A549 (cell line): ENCODE measurements at regions not wholly inside any gene's neighbourhood (a gene's known extent, or its start where the extent isn't known, plus 50 kb on each side); places are given as distances from the start of the nearest gene placed in this dataset.

Experiments used
- CBX2 ChIP-seq: fragments of 200-600 bp; sonication (generic); IDR thresholded peaks from 2 replicates; pipeline ENCODE4 v1.6.1; 2016; ENCODE audit warnings: low read depth, mild to moderate bottlenecking, borderline replicate concordance
- CTCF ChIP-seq: fragments of >200 bp; sonication (Bioruptor Twin); formaldehyde crosslinking; IDR thresholded peaks from 3 replicates; pipeline ENCODE4 v1.5.1; 2016
- EP300 ChIP-seq, 2 experiments: fragments of >200 bp; sonication (Bioruptor Twin); formaldehyde crosslinking; IDR thresholded peaks; 2 replicates in 1 of 2; 3 replicates in 1 of 2; pipeline ENCODE4 v1.6.1; 2016 to 2017
- HDAC2 ChIP-seq: fragments of 200-600 bp; sonication (generic); IDR thresholded peaks from 2 replicates; pipeline ENCODE4 v1.6.1; 2016
- MAFK ChIP-seq: fragments of 450-650 bp; IDR thresholded peaks from 2 replicates; pipeline ENCODE4 v1.6.1; 2014; ENCODE audit not compliant: partially characterized antibody
- MAX ChIP-seq: IDR thresholded peaks from 2 replicates; pipeline ENCODE4 v1.6.1; 2012
- MAZ ChIP-seq: fragments of 150-350 bp; IDR thresholded peaks from 2 replicates; pipeline ENCODE4 v1.6.1; 2014; ENCODE audit warnings: antibody characterized with exemption, low read depth, low read length, borderline replicate concordance
- POLR2A ChIP-seq: IDR thresholded peaks from 2 replicates; pipeline ENCODE4 v1.6.1; 2012; ENCODE audit warnings: mild to moderate bottlenecking, low read length
- REST ChIP-seq: fragments of 200-600 bp; sonication (generic); IDR thresholded peaks from 2 replicates; pipeline ENCODE4 v1.6.1; 2016; ENCODE audit warnings: antibody characterized with exemption, mild to moderate bottlenecking, moderate library complexity
- ZC3H11A ChIP-seq: fragments of 450-650 bp; IDR thresholded peaks from 2 replicates; pipeline ENCODE4 v1.6.1; 2014; ENCODE audit warnings: antibody characterized with exemption, mild to moderate bottlenecking

GRCh38 chr13:34467450-34468083, 474.5 kb upstream of the NBEA start:
- no peak for TF ChIP-seq ZC3H11A
- TF ChIP-seq CTCF, result no peak
- no peak for TF ChIP-seq HDAC2
- TF ChIP-seq MAFK, result no peak
- no peak for TF ChIP-seq POLR2A
- no peak for TF ChIP-seq CBX2
- no peak for TF ChIP-seq EP300 (IDR thresholded peaks at IDR 0.05)
- no peak for TF ChIP-seq MAZ
- no peak for TF ChIP-seq REST
- TF ChIP-seq MAX, result no peak
